Osteocyte (in vitro differentiated cells): ENCODE measurements at regions not wholly inside any gene's neighbourhood (a gene's known extent, or its start where the extent isn't known, plus 50 kb on each side); places are given as distances from the start of the nearest gene placed in this dataset.

ENCODE experiments used
- DNase-seq: peaks from one replicate; pipeline ENCODE4 v3.0.0; 2021; ENCODE audit warnings: mixed read lengths; ENCODE audit not compliant: unreplicated experiment; ENCODE audit errors: extremely low spot score
- H3K27ac Mint-ChIP-seq: one replicate; pipeline ENCODE4 v1.8.0; 2021; ENCODE audit warnings: mild to moderate bottlenecking, mixed read lengths; ENCODE audit not compliant: unreplicated experiment
- H3K27me3 Mint-ChIP-seq: one replicate; pipeline ENCODE4 v1.8.0; 2021; ENCODE audit warnings: mixed read lengths; ENCODE audit not compliant: unreplicated experiment
- H3K36me3 Mint-ChIP-seq: one replicate; pipeline ENCODE4 v1.8.0; 2021; ENCODE audit warnings: mixed read lengths; ENCODE audit not compliant: unreplicated experiment
- H3K4me1 Mint-ChIP-seq: one replicate; pipeline ENCODE4 v1.8.0; 2021; ENCODE audit warnings: mixed read lengths; ENCODE audit not compliant: unreplicated experiment
- H3K4me3 Mint-ChIP-seq: one replicate; pipeline ENCODE4 v1.8.0; 2021; ENCODE audit warnings: mild to moderate bottlenecking, moderate library complexity, mixed read lengths; ENCODE audit not compliant: unreplicated experiment
- H3K9me3 Mint-ChIP-seq: one replicate; pipeline ENCODE4 v1.8.0; 2021; ENCODE audit warnings: mixed read lengths; ENCODE audit not compliant: unreplicated experiment
- CTCF ChIP-seq: fragments of 200-600 bp; sonication (generic); IDR thresholded peaks from 2 replicates; pipeline ENCODE4 v1.5.0; 2021; ENCODE audit warnings: antibody characterized with exemption, mild to moderate bottlenecking, moderate library complexity

GRCh38 chr15:95559875-95560394 lies 770.6 kb upstream of the NR2F2 start:
- peaks cover 5% of the 10 kb centered on the region for H3K9me3 Mint-ChIP-seq

GRCh38 chr15:95561463-95561862 lies 769.0 kb upstream of the NR2F2 start:
- no peak for DNase-seq
- H3K27me3 Mint-ChIP-seq, result no peaks in the 10 kb centered on the region

More at GRCh38 chr15:95559875-95560394, 770.6 kb upstream of the NR2F2 start:
- peak overlapping the region; percentile 37 for H3K27ac Mint-ChIP-seq
- no peak for TF ChIP-seq CTCF
- H3K27me3 Mint-ChIP-seq, result no peaks in the 10 kb centered on the region
- no peak overlapping the region for H3K4me3 Mint-ChIP-seq
- no peak for DNase-seq
- H3K4me1 Mint-ChIP-seq, result peaks cover 52% of the 10 kb centered on the region
- H3K36me3 Mint-ChIP-seq, result peaks cover 2% of the 10 kb centered on the region

GRCh38 chr15:95563634-95564033 lies 766.9 kb upstream of the NR2F2 start:
- H3K9me3 Mint-ChIP-seq, result peaks cover 7% of the 10 kb centered on the region
- peaks cover 16% of the 10 kb centered on the region for H3K4me1 Mint-ChIP-seq

More at GRCh38 chr15:95561463-95561862, 769.0 kb upstream of the NR2F2 start:
- Mint-ChIP-seq H3K4me3 (no peak overlapping the region), H3K36me3 (peaks cover 2% of the 10 kb centered on the region), H3K4me1 (peaks cover 38% of the 10 kb centered on the region), H3K9me3 (peaks cover 5% of the 10 kb centered on the region), H3K27ac (no peak overlapping the region)
- no peak for TF ChIP-seq CTCF

GRCh38 chr15:95565016-95565600 lies 765.4 kb upstream of the NR2F2 start:
- no peak overlapping the region for H3K4me3 Mint-ChIP-seq

More at GRCh38 chr15:95563634-95564033, 766.9 kb upstream of the NR2F2 start:
- Mint-ChIP-seq H3K36me3 (peaks cover 2% of the 10 kb centered on the region), H3K27me3 (no peaks in the 10 kb centered on the region), H3K4me3 (no peak overlapping the region), H3K27ac (no peak overlapping the region)
- TF ChIP-seq CTCF, result no peak
- DNase-seq, result no peak

More at GRCh38 chr15:95565016-95565600, 765.4 kb upstream of the NR2F2 start:
- Mint-ChIP-seq H3K36me3 (no peaks in the 10 kb centered on the region), H3K4me1 (peaks cover 4% of the 10 kb centered on the region), H3K27me3 (no peaks in the 10 kb centered on the region), H3K9me3 (peaks cover 6% of the 10 kb centered on the region), H3K27ac (no peak overlapping the region)
- no peak for DNase-seq
- no peak for TF ChIP-seq CTCF
